HG03521 (cell line): ENCODE measurements at regions not wholly inside any gene's neighbourhood (a gene's known extent, or its start where the extent isn't known, plus 50 kb on each side); places are given as distances from the start of the nearest gene placed in this dataset.

Experiments used
- ATAC-seq: cut with Tn5 transposase; IDR thresholded peaks from one replicate; pipeline ENCODE4 v1.9.1; 2021; ENCODE audit warnings: mild to moderate bottlenecking, moderate library complexity; ENCODE audit not compliant: unreplicated experiment

DNA sequence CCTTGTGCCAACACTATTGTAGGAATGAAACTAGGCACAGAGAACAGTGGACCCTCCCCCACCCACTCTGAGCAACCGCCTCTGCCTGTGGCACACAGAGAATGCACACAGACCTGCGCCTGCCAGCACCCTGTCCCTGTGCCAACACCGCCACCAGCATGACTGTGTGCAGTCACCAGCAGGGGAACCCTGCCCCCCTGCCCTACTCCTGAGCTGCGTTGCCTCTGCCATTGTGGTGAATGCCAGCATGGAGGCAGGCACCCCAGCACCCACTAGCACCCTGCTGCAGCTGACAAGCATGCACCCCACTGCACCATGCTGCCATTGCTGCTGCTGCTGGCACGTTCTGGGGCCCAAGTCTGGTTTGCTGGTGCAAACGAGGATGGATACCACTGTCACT, 94.4 kb upstream of the PRLR start:
- no peak for ATAC-seq

GRCh38 chr5:35324201-35324600, 93.9 kb upstream of the PRLR start:
- ATAC-seq, result no peak

DNA sequence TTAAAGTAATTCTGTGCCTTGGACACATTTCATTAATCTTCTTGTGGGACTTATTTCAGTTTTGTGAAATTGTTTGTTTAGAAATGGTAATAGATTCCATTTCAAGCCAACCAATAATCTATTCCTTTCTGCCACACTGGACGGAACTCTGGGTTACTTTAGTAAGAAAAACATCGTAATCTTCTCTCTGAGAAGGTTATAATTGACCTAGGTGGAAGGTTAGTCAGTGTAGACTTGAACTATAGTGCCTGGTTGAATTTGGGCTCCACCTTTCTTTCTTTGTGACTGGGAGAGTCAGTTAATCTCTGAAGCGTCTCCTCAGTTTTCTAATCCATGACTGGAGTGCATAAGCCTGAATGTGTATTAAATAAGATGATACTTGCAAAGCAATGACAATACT, 89.7 kb upstream of the PRLR start:
- ATAC-seq, result peak; percentile 15

- ATAC-seq, result peak; percentile 95
These were observed 89.2 kb upstream of the PRLR start for GRCh38 chr5:35319333-35320002.

GRCh38 chr5:35317586-35317985, 87.3 kb upstream of the PRLR start:
- ATAC-seq, result no peak

- ATAC-seq, result no peak
These were observed 86.5 kb upstream of the PRLR start for GRCh38 chr5:35316611-35317274.

- no peak for ATAC-seq
These were observed 83.0 kb upstream of the PRLR start for GRCh38 chr5:35313291-35313690.

GRCh38 chr5:35312267-35312666, 82.0 kb upstream of the PRLR start:
- ATAC-seq, result no peak

GRCh38 chr5:35309365-35310130, 79.3 kb upstream of the PRLR start:
- ATAC-seq, result no peak

DNA sequence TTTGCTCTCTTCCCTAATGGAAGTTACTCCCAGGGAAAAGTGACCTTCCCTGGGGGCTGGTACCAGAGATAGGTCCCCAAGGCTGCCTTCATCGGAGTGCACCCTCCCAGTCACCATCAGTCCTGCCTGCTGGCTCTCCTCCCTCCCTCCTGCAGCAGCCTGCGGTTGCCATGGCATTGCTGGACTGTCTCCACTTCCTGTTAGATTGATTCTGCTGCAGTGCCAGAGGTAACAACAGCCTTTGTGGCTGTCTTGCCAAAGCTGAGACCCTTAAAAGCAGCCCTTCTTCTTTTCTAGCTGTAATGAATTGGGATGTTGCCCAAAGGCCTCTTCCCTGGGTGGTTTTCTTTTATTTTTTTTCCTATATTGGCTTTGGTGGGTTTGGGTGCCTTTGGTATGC, 78.1 kb upstream of the PRLR start:
- peak; percentile 46 for ATAC-seq

DNA sequence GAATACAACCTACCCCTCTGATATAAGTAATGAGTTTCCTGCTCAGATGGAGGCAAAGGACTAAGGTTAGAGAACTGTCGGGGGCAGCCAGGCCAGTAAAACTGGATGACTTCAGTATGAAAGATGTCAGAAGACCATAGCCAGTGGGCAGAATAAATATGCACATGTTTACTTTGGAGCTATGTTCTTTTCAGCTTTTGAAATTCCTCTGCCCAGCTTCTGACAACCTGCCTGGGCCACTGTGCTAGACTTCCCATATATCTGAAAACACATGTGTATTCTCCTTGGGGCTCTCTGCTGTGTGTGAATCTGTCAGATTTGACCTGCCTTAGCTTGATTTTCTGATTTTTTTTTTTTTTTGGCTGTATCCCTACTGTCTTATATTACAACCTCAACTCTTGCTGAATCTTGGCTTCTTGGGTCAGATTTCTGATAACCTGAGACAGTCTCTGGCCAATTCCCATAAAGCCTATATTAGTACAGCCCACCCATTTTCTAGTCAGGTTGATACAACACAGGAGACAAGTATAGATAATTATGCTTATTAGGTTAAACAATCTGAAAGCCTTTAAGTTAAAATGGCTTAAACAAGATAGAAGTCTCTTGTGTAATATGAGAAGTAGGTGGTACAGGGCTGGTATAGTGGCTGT, 76.6 kb upstream of the PRLR start:
- no peak for ATAC-seq

GRCh38 chr5:35305336-35306020, 75.2 kb upstream of the PRLR start:
- no peak for ATAC-seq

GRCh38 chr5:35304291-35304690, 74.0 kb upstream of the PRLR start:
- no peak for ATAC-seq

- ATAC-seq, result peak; percentile 48
These were observed 72.9 kb upstream of the PRLR start for GRCh38 chr5:35303152-35303551.

DNA sequence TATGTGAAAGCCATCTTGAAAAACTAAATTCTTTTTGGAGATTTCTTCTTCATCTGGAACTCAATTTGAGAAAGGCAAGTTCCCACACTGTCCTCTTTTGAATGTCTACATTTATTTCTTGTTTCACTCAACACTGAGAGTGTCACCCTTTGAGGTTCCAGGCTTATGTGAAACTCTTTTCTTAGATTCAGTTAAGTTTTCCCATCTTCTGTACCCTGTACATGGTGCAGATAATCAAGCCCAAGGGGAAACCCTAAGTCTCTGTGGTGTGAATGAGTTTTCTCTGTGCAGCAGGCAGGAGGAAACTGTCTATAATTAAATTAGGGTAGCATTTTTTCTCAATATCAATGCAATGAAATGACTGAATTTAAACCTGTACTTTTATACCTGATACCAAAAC, 72.3 kb upstream of the PRLR start:
- peak; percentile 74 for ATAC-seq

- no peak for ATAC-seq
These were observed 67.5 kb upstream of the PRLR start for GRCh38 chr5:35297755-35298154.

- no peak for ATAC-seq
These were observed 64.7 kb upstream of the PRLR start for GRCh38 chr5:35294976-35295375.

- ATAC-seq, result no peak
These were observed 63.7 kb upstream of the PRLR start for GRCh38 chr5:35294017-35294416.

DNA sequence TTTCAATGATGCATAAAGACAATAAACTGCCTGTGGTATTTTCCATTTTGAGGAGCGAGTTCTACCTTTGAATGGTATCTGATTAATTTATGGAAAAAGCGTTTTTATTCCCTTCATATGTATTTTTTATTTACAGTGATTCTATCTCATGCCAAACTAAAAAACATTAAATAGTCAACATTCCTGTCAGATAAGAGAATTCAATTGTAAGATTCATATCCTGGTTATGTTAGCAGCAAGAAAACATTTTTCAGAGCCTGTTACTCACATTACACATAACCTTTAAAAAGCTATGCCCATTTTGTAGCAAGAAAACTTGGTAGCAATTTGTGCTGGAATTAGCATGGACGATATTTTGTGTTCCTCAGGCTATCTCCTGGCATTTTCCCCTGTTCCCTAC, 55.1 kb upstream of the PRLR start:
- no peak for ATAC-seq

GRCh38 chr5:35285011-35285410, 54.7 kb upstream of the PRLR start:
- no peak for ATAC-seq

DNA sequence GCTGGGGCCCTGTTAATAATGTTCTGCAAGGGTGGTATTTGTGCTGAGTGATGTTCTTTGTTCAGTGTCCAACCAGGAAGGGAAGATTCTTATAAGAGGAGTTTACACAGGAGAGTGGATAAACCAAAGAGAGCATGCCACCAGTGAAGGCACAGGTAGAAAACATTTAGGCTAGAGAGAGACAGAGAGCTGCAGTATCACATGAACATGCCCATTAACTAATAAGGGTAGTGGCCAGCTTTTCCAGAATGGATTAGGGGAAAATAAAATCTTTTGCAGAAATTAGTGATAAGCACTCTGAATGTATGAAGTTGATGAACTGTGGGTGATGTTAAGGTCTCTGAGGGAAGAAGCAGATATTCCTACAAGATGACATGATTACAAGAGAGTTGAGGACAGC, 54.1 kb upstream of the PRLR start:
- no peak for ATAC-seq
